EL (cell line): ENCODE measurements at regions not wholly inside any gene's neighbourhood (a gene's known extent, or its start where the extent isn't known, plus 50 kb on each side); places are given as distances from the start of the nearest gene placed in this dataset.
"Not testable (repeated sequence)": the region's sequence is repeated elsewhere in the genome, so short reads cannot be mapped to it uniquely, and the experiment has no call there.

Source experiments
- DNase-seq: peaks from one replicate; pipeline ENCODE4 v3.0.0-alpha.2; 2016

- DNase-seq, result no peak
These were observed 144.2 kb downstream of the DLL1 start for GRCh38 chr6:170146640-170147039.

DNA sequence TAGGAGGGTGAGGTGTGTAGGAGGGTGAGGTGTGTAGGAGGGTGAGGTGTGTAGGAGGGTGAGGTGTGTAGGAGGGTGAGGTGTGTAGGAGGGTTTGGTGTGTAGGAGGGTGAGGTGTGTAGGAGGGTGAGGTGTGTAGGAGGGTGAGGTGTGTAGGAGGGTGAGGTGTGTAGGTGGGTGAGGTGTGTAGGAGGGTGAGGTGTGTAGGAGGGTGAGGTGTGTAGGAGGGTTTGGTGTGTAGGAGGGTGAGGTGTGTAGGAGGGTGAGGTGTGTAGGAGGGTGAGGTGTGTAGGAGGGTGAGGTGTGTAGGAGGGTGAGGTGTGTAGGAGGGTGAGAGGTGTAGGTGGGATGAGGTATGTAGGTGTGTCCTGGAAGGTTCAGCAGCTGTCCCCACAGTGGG lies 144.7 kb downstream of the DLL1 start:
- not testable (repeated sequence) for DNase-seq

GRCh38 chr6:170145716-170146115 lies 145.2 kb downstream of the DLL1 start:
- DNase-seq, result not testable (repeated sequence)

DNA sequence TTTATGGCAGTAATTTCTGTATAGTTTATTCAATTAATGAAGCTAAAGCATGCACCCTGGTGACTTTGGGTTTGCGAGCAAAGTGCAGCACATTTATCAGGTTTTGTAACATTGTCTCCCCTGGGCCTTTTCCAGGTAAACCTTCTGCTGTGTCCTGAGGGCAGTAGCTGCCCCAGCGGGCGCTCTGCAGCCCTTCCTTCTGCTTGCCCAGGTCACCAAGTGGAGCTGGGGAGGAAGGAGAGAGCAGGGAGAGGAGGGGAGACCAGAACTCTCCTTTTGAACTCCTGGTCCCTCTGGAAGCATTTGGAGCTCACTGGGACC lies 145.6 kb downstream of the DLL1 start:
- no peak for DNase-seq

GRCh38 chr6:170144571-170145271 lies 146.2 kb downstream of the DLL1 start:
- DNase-seq, result no peak

DNA sequence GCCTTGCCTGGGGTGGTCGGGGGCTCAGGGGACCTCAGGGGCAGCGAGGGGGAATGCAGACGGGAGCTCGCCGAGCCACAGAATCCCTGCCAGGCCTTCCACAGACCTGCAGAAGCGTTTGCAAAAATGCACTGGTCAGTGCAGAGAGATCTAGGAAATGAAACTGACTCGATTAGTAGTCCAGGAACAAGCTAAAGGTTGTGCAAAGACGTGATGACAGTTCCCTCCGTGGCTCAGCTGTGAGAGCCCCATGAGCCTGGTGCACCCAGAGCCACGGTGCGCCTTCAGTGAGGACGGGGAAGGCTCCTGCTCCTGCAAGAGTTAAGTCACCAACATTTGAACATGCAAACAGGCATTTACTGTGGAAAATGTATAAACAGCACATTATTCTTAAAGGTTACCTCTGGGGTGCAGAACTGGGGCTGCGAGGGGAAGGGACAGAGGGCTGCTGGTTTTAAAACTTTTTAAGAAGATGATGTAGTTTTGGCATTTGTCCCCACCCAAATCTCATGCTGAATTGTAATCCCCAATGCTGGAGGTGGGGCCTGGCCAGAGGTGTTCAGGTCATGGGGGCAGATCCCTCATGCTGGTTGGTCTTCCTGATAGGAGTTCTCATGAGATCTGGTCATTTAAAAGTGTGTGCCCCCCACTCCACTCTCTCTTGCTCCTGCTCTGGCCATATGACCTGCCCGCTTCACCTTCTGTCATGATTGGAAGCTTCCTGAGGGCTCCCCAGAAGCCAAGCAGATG lies 147.3 kb downstream of the DLL1 start:
- no peak for DNase-seq

DNA sequence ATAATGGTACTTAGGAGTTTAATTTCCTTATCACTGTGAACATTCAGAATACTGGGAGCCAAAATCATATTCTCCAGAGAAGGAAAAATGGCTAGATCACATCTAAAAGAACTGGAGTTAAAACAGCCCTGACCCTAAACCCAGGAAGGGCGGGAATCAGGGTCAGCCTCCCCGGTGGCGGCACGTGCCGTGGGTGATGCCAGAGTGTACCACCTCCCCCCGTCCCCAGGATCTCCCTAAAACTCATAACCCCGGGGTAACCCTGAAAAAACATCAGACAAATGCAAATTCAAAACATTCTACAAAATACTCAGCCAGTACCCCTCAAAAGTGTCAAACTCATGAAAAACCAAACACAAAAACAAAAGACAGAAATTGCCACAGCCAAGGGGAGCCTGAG lies 148.3 kb downstream of the DLL1 start:
- DNase-seq, result no peak

- DNase-seq, result not testable (repeated sequence)
These were observed 149.8 kb downstream of the DLL1 start for GRCh38 chr6:170141061-170141460.

GRCh38 chr6:170140129-170140528 lies 150.7 kb downstream of the DLL1 start:
- DNase-seq, result no peak

GRCh38 chr6:170139531-170139930 lies 151.3 kb downstream of the DLL1 start:
- DNase-seq, result no peak

- DNase-seq, result not testable (repeated sequence)
These were observed 151.8 kb downstream of the DLL1 start for GRCh38 chr6:170139046-170139445.

DNA sequence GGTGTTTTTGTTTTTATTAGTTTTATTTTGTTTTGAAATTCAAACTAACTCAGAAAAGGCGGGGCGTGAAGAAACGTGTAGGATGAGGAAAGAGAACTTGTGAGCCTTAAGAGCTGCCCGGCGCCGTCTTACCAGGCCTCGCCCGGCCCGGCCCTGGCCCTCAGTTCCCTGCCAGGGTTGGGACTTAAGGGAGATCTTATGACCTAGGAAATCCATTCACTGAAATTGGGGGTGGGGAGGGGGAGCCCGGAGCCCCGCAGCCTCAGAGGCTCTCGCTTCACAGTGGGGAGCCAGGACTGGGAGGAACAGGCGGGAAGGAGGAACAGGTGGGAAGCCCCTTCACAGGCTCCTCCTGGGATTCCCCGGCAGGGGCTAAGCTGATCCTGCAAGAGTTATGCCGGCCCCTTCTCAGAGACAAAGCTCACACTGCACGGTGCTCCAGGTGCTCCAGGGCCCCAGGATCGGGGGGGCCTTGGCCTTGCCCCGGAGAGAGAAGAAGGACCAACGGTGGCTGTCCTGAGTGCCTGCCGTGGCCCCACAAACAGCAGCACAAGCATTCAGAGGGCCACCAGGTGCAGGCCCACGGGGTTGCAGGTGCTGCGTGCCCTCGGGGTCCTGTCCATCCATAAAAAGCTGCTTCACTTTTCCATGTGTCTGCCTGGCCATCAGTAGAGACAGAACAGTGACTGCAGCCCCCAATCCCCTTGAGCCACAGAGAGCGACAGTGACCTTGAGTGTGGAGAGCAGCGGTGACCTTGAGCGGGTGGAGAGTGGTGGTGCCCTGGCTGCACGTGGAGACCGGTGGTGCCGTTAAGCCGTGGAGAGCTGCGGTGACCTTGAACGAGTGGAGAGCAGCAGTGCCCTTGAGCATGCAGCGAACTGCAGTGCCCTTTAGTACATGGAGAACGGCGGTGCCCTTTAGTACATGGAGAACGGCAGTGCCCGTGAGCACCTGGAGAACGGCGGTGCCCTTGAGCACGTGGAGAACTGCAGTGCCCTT lies 152.7 kb downstream of the DLL1 start:
- DNase-seq, result no peak

DNA sequence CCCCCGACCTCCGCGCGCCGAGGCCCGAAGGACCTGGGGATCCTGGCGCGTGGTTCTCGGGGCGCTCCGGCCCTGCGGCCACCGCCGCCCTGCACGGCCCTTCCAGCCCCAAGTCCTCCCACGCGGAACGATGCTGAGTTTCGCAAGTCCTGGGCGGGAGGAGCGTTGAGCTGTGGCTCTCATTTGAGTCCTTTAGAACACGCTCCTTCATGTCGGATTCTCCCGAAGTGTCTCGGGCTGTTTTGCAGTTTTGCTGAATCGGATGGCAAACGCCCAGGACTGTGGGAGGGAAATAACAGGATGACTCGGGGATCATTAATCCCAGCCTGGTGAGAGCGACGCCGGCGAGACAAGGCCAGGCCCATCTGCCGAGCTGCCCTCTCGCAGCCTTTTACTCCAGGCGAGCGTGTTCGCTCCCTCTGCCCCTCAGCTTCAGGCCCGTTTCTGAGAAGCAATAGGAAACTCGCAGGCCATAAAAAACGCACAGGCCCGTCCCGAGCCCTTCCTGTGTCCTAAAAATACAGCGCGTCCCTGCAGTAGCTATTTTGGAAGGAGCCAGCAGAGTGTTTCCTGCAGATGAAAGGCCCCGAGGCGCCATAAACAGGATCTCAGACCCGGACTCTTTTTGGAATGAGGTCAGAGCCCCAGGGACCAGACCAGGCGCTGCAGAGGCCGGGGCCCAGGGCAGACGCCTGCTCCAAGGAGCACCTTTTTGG lies 153.5 kb downstream of the DLL1 start:
- DNase-seq, result peak; percentile 10

DNA sequence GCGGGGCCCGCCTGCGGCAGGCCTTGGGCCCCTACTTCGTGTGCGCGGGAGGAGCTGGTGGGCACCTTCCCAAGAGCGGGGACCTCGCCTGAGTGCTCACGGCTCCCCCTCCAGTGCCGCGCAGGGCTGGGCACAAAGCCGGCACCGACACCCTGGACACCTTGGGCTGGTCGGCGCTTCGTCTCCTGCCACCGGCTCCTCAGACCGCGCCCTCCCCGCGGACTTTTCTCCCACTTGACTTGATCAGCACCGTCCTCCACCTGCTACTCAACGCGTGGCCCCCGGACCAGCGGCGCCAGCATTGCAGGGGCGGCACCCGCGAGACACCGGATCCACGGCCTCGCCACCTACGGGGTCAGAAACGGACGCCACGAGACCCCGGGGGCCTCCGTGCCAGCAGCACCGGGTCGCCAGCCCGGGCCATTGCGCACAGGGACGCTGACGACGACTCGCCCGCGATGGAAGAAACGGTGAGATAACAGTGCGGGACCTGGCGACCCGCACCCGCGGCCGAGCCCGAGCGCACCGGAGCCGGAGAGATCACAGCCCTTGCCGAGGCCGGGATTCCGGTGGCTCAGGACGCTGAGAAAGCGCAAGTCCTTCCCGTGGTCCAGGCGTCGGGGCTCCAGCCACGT lies 154.2 kb downstream of the DLL1 start:
- no peak for DNase-seq

DNA sequence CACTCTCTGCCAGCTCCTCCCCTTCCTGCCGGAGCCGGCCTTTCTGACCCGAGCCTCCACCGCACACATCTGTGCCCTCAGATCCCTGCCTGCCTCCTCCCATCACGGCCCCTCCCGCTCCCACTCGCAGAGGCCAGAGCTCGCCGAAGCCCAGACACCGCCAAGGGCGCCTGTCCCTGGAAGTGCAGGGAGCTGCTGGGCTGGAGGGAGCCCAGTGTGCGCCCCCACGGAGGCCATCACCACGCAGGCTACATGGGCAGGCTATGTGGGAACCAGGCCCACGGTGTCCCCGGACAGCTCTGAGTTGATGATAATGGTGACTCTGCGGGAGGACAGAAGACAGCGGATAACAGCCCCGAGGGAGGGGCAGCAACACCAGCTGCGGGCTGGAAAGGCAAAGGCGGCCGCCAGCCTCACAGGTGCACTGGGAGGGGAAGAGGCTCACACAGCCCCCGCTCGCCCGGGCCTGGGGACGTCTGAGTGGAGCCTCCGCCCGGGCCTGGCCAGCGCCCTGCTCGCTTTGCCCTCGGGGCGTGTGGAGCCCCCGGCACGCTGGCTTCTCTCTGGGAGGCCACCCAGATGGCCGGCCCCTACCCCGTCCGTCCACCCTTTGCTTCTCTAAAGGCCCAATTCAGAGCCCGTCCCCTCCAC lies 154.9 kb downstream of the DLL1 start:
- DNase-seq, result no peak

GRCh38 chr6:170135461-170135820 lies 155.4 kb downstream of the DLL1 start:
- DNase-seq, result no peak

DNA sequence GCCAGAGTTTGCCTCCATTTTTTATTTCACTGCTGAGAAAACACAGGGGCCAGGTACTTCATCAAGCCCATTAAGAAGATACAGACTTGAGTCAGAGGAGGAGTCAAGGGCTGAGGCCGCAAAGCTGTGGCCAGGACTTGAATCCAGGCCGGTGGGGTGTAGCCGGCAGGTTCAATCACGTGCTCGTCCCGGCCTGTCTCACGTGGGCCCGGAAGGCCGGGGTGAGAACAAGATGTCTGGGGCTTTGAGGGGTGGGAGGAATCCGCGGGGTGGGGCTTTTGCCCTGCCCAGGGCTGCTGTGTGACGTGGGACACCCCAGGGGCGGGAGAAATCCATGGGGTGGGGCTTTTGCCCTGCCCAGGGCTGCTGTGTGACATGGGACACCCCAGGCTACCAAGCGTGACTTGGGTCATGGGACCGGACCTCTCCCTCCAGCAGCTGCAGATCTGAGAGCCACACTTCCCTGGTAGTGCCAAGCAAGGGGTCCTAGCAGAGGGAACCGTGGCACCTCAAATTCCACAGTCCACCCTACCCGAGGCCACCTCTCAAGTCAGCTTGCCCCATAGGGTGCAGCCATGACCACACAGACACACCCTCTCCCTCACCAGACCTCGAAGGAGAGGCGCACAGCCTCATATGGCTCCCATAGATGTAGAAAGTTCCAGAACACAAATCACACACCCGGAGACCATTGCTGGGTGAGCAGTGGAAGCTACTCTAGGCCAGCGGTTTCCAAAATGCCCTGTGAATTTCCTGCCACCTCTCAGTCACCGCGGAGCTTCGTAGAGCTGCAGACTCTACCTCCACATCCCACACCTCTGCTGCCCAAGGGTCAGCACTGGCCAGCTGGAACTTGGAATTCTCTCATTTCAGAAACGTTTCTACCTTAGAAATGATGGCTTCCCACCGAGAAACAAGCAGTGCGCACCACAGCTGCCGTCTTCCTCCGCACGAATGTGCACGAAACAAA lies 156.1 kb downstream of the DLL1 start:
- no peak for DNase-seq

GRCh38 chr6:170134031-170134470 lies 156.8 kb downstream of the DLL1 start:
- no peak for DNase-seq

- DNase-seq, result no peak
These were observed 158.3 kb downstream of the DLL1 start for GRCh38 chr6:170132561-170132991.

DNA sequence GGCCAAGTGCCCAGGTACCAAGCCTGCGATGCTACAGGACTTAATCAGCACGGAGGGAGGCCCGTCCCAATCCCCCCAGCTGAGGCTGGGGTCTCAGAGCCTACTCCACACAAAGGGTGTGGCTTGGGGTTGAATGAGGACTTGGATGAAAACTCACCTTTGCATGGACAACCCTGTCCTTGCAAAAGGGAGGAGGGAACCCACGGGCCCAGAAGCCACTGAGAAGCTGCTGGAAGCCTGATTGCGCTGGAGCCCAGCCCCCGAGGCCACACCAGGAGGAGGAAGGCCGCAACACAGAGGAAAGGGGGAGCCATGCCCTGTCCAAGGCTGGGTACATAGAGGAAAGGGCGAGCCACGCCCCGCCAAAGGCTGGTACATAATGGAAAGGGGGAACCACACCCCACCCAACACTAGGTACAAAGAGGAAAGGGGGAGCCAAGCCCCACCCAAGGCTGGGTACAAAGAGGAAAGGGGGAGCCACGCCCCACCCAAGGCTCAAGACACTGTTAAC lies 158.8 kb downstream of the DLL1 start:
- DNase-seq, result no peak
